ENCODE measurements at regions not wholly inside any gene's neighbourhood (a gene's known extent, or its start where the extent isn't known, plus 50 kb on each side); places are given as distances from the start of the nearest gene placed in this dataset.

GRCh38 chr11:95508219-95508890 is 277.4 kb upstream of the SESN3 start:
- no peak for DNase-seq

- DNase-seq: no peak
Measured at GRCh38 chr11:95507794-95508193, 276.8 kb upstream of the SESN3 start.

- DNase-seq: no peak
Measured at GRCh38 chr11:95506777-95507176, 275.8 kb upstream of the SESN3 start.

GRCh38 chr11:95505927-95506426 is 275.0 kb upstream of the SESN3 start:
- no peak for DNase-seq

- no peak for DNase-seq
Measured at GRCh38 chr11:95503047-95503446, 272.0 kb upstream of the SESN3 start.

GRCh38 chr11:95502522-95502921 is 271.5 kb upstream of the SESN3 start:
- DNase-seq: no peak

- DNase-seq: no peak
Measured at GRCh38 chr11:95501761-95502266, 270.8 kb upstream of the SESN3 start.

GRCh38 chr11:95500466-95500865 is 269.5 kb upstream of the SESN3 start:
- DNase-seq: no peak

GRCh38 chr11:95499516-95500135 is 268.6 kb upstream of the SESN3 start:
- DNase-seq: no peak

GRCh38 chr11:95498722-95499425 is 267.9 kb upstream of the SESN3 start:
- no peak for DNase-seq

GRCh38 chr11:95496901-95497300 is 265.9 kb upstream of the SESN3 start:
- DNase-seq: no peak

GRCh38 chr11:95495706-95496105 is 264.7 kb upstream of the SESN3 start:
- no peak for DNase-seq

GRCh38 chr11:95494856-95495255 is 263.9 kb upstream of the SESN3 start:
- DNase-seq: no peak

- no peak for DNase-seq
Measured at GRCh38 chr11:95494167-95494566, 263.2 kb upstream of the SESN3 start.

- no peak for DNase-seq
Measured at GRCh38 chr11:95490625-95491024, 259.6 kb upstream of the SESN3 start.

- no peak for DNase-seq
Measured at GRCh38 chr11:95487938-95488337, 256.9 kb upstream of the SESN3 start.

GRCh38 chr11:95487391-95487790 is 256.4 kb upstream of the SESN3 start:
- DNase-seq: no peak

GRCh38 chr11:95486979-95487378 is 256.0 kb upstream of the SESN3 start:
- no peak for DNase-seq

GRCh38 chr11:95486466-95486865 is 255.5 kb upstream of the SESN3 start:
- DNase-seq: peak; percentile 36

- DNase-seq: no peak
Measured at GRCh38 chr11:95485115-95485900, 254.3 kb upstream of the SESN3 start.

GRCh38 chr11:95483339-95483738 is 252.3 kb upstream of the SESN3 start:
- DNase-seq: no peak

GRCh38 chr11:95478003-95478402 is 247.0 kb upstream of the SESN3 start:
- DNase-seq: no peak

- no peak for DNase-seq
Measured at GRCh38 chr11:95469258-95469657, 238.3 kb upstream of the SESN3 start.
